HepG2 (cell line): ENCODE measurements at regions not wholly inside any gene's neighbourhood (a gene's known extent, or its start where the extent isn't known, plus 50 kb on each side); places are given as distances from the start of the nearest gene placed in this dataset.
A peak's percentile ranks its signal among the peaks of the same experiment; 100 is the strongest.

Source experiments
- ATAC-seq: fragments of 200-7000 bp; cut with Tn5 transposase; 3 replicates; pipeline ENCODE4 v1.9.1; 2020; ENCODE audit warnings: mild to moderate bottlenecking, moderate library complexity
- BruUV-seq: library from RNA; stranded (reverse); fragments of 400-500 nt; replicated peaks from 2 replicates; lab custom pipeline; 2021; lab: Mats Ljungman, UMichigan
- CTCF ChIA-PET: fragments of 300-600 bp; formaldehyde crosslinking; extraction: SDS; loops from one replicate; lab custom pipeline; 2021; ENCODE audit warnings: low total read pairs, inconsistent platforms, low intra/inter-chr PET ratio; lab: Yijun Ruan, JAX
- POLR2A ChIA-PET: fragments of 350-600 bp; sonication (Branson Sonifier 250); formaldehyde crosslinking; loops from one replicate; lab custom pipeline; 2020; ENCODE audit warnings: antibody characterized with exemption, inconsistent platforms; lab: Yijun Ruan, JAX
- DNase-seq: peaks from one replicate; pipeline ENCODE4 v3.0.0-alpha.2; 2015; ENCODE audit warnings: low spot score
- FAIRE-seq: peaks from 3 replicates; lab custom pipeline; 2011; peaks lifted over from hg19 to GRCh38; lab: Jason Lieb, UNC
- H2AFZ ChIP-seq: one replicate; pipeline ENCODE4 v1.6.1; 2011; ENCODE audit warnings: low read length, inconsistent platforms
- H3K27ac ChIP-seq: fragments of 300-600 bp; 3 replicates; pipeline ENCODE4 v1.8.0; 2011; ENCODE audit warnings: mixed run types, mild to moderate bottlenecking, mixed read lengths, low read length, inconsistent platforms; ENCODE audit not compliant: insufficient read depth; ENCODE audit errors: extremely low read length
- H3K27me3 ChIP-seq, 2 experiments: fragments of 200-600 bp in 1 of 2; 2 replicates in 1 of 2; 3 replicates in 1 of 2; pipeline versions ENCODE4 v1.6.0 to v1.8.0; 2011; ENCODE audit warnings: low read length in 2 of 2, mild to moderate bottlenecking in 2 of 2, moderate library complexity in 2 of 2, inconsistent platforms in 1 of 2; ENCODE audit not compliant: insufficient read depth in 2 of 2, control insufficient read depth in 1 of 2
- H3K36me3 ChIP-seq, 2 experiments: fragments of 200-600 bp in 1 of 2; replicated peaks in 1 of 2; 2 replicates in 1 of 2; 3 replicates in 1 of 2; pipeline versions ENCODE4 v1.5.1 to v1.8.0; 2011; ENCODE audit warnings: low read length in 2 of 2, inconsistent platforms in 1 of 2; ENCODE audit not compliant: insufficient read depth in 2 of 2, control insufficient read depth in 1 of 2
- H3K4me1 ChIP-seq: 2 replicates; pipeline ENCODE4 v1.5.1; 2012; ENCODE audit warnings: low read length, inconsistent platforms; ENCODE audit not compliant: insufficient read depth
- H3K4me2 ChIP-seq: 2 replicates; pipeline ENCODE4 v1.6.0; 2011; ENCODE audit warnings: low read depth, low read length, inconsistent platforms
- H3K4me3 ChIP-seq, 3 experiments: fragments of 200-600 bp in 1 of 3; sonication (generic), shearing (Covaris generic) in 1 of 3; replicated peaks in 1 of 3; 2 replicates each; pipeline ENCODE4 v1.5.1; 2011 to 2016; ENCODE audit warnings: low read length in 3 of 3, inconsistent platforms in 2 of 3, low read depth in 2 of 3, mild to moderate bottlenecking in 2 of 3, control low read depth in 1 of 3, mixed read lengths in 1 of 3; ENCODE audit not compliant: insufficient read depth in 1 of 3
- H3K79me2 ChIP-seq: one replicate; pipeline ENCODE4 v1.6.1; 2011; ENCODE audit warnings: low read length, inconsistent platforms; ENCODE audit not compliant: insufficient read depth
- H3K9ac ChIP-seq: 2 replicates; pipeline ENCODE4 v1.6.0; 2011; ENCODE audit warnings: mild to moderate bottlenecking, low read depth, low read length, inconsistent platforms; ENCODE audit not compliant: insufficient read depth
- H3K9me3 ChIP-seq: 2 replicates; pipeline ENCODE4 v1.5.1; 2012; ENCODE audit warnings: mild to moderate bottlenecking, low read length
- H4K20me1 ChIP-seq: 2 replicates; pipeline ENCODE4 v1.6.0; 2011; ENCODE audit warnings: inconsistent platforms, mild to moderate bottlenecking, low read length, moderate library complexity; ENCODE audit not compliant: insufficient read depth
- FOSL1 ChIP-seq: sonication (generic); formaldehyde crosslinking; IDR thresholded peaks from 2 replicates; pipeline ENCODE4 v1.9.0; 2021; ENCODE audit warnings: missing genetic modification reagents, borderline replicate concordance
- FOXA1 ChIP-seq, 2 experiments: fragments of 450-650 bp in 1 of 2; sonication (generic) in 1 of 2; formaldehyde crosslinking in 1 of 2; IDR thresholded peaks; 2 replicates each; pipeline versions ENCODE4 v1.4.0 to v1.6.1; 2016 to 2020; ENCODE audit warnings: missing genetic modification reagents in 1 of 2
- FOXK2 ChIP-seq: fragments of 450-650 bp; IDR thresholded peaks from 2 replicates; pipeline ENCODE4 v1.6.1; 2016
- IKZF1 ChIP-seq: fragments of 450-650 bp; IDR thresholded peaks from 2 replicates; pipeline ENCODE4 v1.7.1; 2016
- KLF13 ChIP-seq: sonication (generic); formaldehyde crosslinking; IDR thresholded peaks from 2 replicates; pipeline ENCODE4 v1.4.0; 2020; ENCODE audit warnings: mild to moderate bottlenecking, missing genetic modification reagents
- MEF2D ChIP-seq: sonication (generic); formaldehyde crosslinking; IDR thresholded peaks from 2 replicates; pipeline ENCODE4 v1.5.1; 2020; ENCODE audit warnings: mild to moderate bottlenecking, missing genetic modification reagents
- NFATC3 ChIP-seq: sonication (generic); formaldehyde crosslinking; IDR thresholded peaks from 2 replicates; pipeline ENCODE4 v1.5.1; 2020; ENCODE audit warnings: mild to moderate bottlenecking, missing genetic modification reagents
- ZNF501 ChIP-seq: sonication (generic); formaldehyde crosslinking; IDR thresholded peaks from 2 replicates; pipeline ENCODE4 v1.5.1; 2020; ENCODE audit warnings: mild to moderate bottlenecking, moderate library complexity, missing genetic modification reagents
- ZNF564 ChIP-seq: sonication (generic); formaldehyde crosslinking; IDR thresholded peaks from 2 replicates; pipeline ENCODE4 v1.8.1; 2023; ENCODE audit warnings: mild to moderate bottlenecking, missing genetic modification reagents
- ZNF749 ChIP-seq: sonication (generic); formaldehyde crosslinking; IDR thresholded peaks from 2 replicates; pipeline ENCODE4 v1.8.0; 2022; ENCODE audit warnings: mild to moderate bottlenecking, missing genetic modification reagents, moderate library complexity, borderline replicate concordance
- WGBS: methylation state at CpG from one replicate; pipeline ENCODE4 v1.1.6; 2017; ENCODE audit warnings: low lambda C conversion rate; 5-methylcytosine and 5-hydroxymethylcytosine counted together
- in situ Hi-C: cut with HindIII; loops from 2 replicates; pipeline ENCODE4 v1.10.0; 2017; ENCODE audit warnings: low pct_unique_long_range_greater_than_20kb; ENCODE audit not compliant: extremely low pct_ligation_motif_present
- intact Hi-C: fragments of 100-400 bp; cut with micrococcal nuclease; formaldehyde crosslinking; loops from one replicate; pipeline ENCODE4 v1.10.0; 2022; ENCODE audit not compliant: unreplicated experiment
- TF ChIP-seq, protein P1 (sequence below): fragments of 450-650 bp; IDR thresholded peaks from 2 replicates; pipeline ENCODE4 v1.6.1; 2017
- TF ChIP-seq, protein P2 (sequence below): sonication (generic); formaldehyde crosslinking; IDR thresholded peaks from 2 replicates; pipeline ENCODE4 v1.9.0; 2022; ENCODE audit warnings: missing genetic modification reagents, mild to moderate bottlenecking, borderline replicate concordance
- TF ChIP-seq, protein P3 (sequence below): sonication (generic); formaldehyde crosslinking; IDR thresholded peaks from 2 replicates; pipeline ENCODE4 v1.8.1; 2023; ENCODE audit warnings: mild to moderate bottlenecking, missing genetic modification reagents, borderline replicate concordance
- TF ChIP-seq, protein P4 (sequence below): sonication (generic); formaldehyde crosslinking; IDR thresholded peaks from 2 replicates; pipeline ENCODE4 v1.8.1; 2023; ENCODE audit warnings: missing genetic modification reagents, mild to moderate bottlenecking, borderline replicate concordance
- TF ChIP-seq, protein P5 (sequence below): IDR thresholded peaks from 2 replicates; pipeline ENCODE4 v1.6.1; 2012; ENCODE audit warnings: inconsistent platforms

DNA sequence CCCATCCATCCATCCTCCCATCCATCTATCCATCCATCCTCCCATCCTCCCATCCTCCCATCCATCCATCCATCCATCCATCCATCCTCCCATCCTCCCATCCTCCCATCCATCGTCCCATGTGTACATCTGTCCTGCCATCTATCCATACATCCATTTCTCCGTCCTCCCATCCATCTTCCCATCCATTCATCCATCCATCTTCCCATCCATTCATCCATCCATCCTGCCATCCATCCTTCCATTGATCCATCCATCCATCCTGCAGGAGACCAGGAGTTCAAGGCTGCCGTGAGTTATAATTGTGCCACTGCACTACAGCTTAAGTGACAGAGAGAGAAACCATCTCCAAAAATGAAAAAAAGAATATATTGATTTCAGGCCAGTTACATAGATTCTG is 356.5 kb downstream of the CDH26 start:
- Histone ChIP-seq H4K20me1 (no peaks in the 10 kb centered on the region), H3K9ac (no peak overlapping the region), H3K9me3 (peaks cover 94% of the 10 kb centered on the region), H3K4me3 (no peak overlapping the region), H3K4me2 (no peak overlapping the region), H3K27ac (no peak overlapping the region), H3K27me3 (no peaks in the 10 kb centered on the region), H3K4me1 (no peaks in the 10 kb centered on the region), H2AFZ (no peak overlapping the region), H3K79me2 (no peaks in the 10 kb centered on the region), H3K36me3 (no peaks in the 10 kb centered on the region)
- 3% methylated on average over 3 of the region's 3 CpGs for WGBS
- CTCF ChIA-PET = no interaction called here
- ATAC-seq (no peak), DNase-seq (no peak), FAIRE-seq (no peak)
- intact Hi-C loops = no loop called here
- in situ Hi-C loops = no loop called here
- BruUV-seq = no TSS peak
- no peak for TF ChIP-seq NFATC3 (CRISPR knock-in tag)
- TF ChIP-seq FOXA1 (IDR thresholded peaks at IDR 0.05) = 0 out of 2 replicates have a peak, but pooled peaks have one; percentile 8
- TF ChIP-seq FOXA1 (CRISPR knock-in tag; IDR thresholded peaks at IDR 0.05) = no peak
- 0 out of 2 replicates have a peak, but pooled peaks have one; percentile 35 for TF ChIP-seq IKZF1
- TF ChIP-seq, protein P1, sequence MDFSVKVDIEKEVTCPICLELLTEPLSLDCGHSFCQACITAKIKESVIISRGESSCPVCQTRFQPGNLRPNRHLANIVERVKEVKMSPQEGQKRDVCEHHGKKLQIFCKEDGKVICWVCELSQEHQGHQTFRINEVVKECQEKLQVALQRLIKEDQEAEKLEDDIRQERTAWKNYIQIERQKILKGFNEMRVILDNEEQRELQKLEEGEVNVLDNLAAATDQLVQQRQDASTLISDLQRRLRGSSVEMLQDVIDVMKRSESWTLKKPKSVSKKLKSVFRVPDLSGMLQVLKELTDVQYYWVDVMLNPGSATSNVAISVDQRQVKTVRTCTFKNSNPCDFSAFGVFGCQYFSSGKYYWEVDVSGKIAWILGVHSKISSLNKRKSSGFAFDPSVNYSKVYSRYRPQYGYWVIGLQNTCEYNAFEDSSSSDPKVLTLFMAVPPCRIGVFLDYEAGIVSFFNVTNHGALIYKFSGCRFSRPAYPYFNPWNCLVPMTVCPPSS = 0 out of 2 replicates have a peak, but pooled peaks have one; percentile 56
- TF ChIP-seq ZNF501 (CRISPR knock-in tag) = no peak
- TF ChIP-seq, all 625 proteins: peak for 3
- POLR2A ChIA-PET = no interaction called here

DNA sequence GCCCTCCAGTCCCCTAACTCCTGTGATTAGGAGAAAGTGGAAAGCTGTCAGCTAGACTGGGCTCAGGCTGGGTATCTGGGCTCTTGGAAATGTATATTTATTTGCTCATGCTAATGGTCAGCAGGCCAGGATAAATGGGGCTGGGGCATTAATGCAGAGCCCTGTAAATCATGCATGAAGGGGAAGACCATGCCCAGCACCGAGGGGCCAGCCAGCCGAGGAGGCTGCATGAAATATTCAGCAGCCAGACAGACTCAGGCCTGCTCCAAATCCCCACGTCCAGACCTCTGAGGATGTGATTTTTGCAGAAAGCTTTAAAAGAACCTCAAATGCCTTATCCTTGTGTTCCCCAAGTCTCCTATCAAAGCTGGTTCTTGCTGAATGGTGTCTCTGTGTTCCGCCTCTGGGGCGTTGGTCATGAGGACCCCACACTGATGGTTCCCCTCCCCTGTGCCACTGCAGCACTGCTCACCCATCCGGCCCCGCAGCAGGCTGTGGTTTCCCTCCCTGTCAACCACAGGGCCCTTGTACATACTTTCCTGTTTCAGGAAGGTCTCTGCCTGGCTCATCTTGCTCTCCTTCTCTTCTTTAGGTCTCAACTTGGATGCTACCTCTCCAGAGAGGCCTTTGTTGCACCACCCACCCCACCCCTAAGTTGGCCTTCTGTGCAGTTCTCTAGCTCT is 358.4 kb downstream of the CDH26 start:
- BruUV-seq = no TSS peak
- ChIA-PET CTCF (no interaction called here), POLR2A (no interaction called here)
- ATAC-seq = no peak
- Histone ChIP-seq H3K27ac (no peak overlapping the region), H3K9ac (no peak overlapping the region), H3K4me3 (no peak overlapping the region), H4K20me1 (no peaks in the 10 kb centered on the region), H3K4me1 (no peaks in the 10 kb centered on the region), H3K36me3 (no peaks in the 10 kb centered on the region), H3K4me2 (no peak overlapping the region), H3K27me3 (no peaks in the 10 kb centered on the region), H2AFZ (no peak overlapping the region), H3K9me3 (peaks cover 97% of the 10 kb centered on the region), H3K79me2 (no peaks in the 10 kb centered on the region)
- in situ Hi-C loops = no loop called here
- no peak for FAIRE-seq
- no peak for DNase-seq
- WGBS = 8% methylated on average over 7 of the region's 7 CpGs
- intact Hi-C loops = no loop called here
- TF ChIP-seq, protein P2, sequence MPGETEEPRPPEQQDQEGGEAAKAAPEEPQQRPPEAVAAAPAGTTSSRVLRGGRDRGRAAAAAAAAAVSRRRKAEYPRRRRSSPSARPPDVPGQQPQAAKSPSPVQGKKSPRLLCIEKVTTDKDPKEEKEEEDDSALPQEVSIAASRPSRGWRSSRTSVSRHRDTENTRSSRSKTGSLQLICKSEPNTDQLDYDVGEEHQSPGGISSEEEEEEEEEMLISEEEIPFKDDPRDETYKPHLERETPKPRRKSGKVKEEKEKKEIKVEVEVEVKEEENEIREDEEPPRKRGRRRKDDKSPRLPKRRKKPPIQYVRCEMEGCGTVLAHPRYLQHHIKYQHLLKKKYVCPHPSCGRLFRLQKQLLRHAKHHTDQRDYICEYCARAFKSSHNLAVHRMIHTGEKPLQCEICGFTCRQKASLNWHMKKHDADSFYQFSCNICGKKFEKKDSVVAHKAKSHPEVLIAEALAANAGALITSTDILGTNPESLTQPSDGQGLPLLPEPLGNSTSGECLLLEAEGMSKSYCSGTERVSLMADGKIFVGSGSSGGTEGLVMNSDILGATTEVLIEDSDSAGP (CRISPR knock-in tag) = no peak
- TF ChIP-seq FOXK2 (no peak), KLF13 (CRISPR knock-in tag) (no peak), FOSL1 (CRISPR knock-in tag) (no peak), MEF2D (no peak), ZNF564 (no peak), ZNF749 (CRISPR knock-in tag) (no peak)
- TF ChIP-seq, protein P3, sequence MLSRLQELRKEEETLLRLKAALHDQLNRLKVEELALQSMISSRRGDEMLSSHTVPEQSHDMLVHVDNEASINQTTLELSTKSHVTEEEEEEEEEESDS (CRISPR knock-in tag) = no peak
- TF ChIP-seq, protein P4, sequence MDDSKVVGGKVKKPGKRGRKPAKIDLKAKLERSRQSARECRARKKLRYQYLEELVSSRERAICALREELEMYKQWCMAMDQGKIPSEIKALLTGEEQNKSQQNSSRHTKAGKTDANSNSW = no peak
- TF ChIP-seq, protein P5, sequence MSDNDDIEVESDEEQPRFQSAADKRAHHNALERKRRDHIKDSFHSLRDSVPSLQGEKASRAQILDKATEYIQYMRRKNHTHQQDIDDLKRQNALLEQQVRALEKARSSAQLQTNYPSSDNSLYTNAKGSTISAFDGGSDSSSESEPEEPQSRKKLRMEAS = no peak
